ENCODE measurements at regions not wholly inside any gene's neighbourhood (a gene's known extent, or its start where the extent isn't known, plus 50 kb on each side); places are given as distances from the start of the nearest gene placed in this dataset.

DNA sequence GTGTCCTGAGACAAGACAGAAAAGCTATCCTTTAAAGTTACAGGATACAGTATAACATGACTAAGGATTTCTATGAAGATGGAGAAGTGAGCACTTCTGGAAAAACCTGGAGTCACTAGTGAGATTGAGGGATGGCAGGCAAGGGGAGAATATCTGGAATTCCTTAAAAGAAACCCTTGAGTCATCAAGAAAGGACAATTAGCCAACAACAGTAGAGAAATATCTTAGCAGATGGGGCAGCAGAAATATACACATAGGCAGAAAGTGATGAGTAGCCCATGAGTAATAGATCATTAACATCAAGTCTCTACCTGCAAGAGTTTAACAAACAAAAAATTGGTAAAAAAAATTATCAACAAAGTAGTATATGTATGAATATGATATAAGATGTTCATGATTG lies 858.8 kb upstream of the FRG1 start:
- TF ChIP-seq, protein P1, sequence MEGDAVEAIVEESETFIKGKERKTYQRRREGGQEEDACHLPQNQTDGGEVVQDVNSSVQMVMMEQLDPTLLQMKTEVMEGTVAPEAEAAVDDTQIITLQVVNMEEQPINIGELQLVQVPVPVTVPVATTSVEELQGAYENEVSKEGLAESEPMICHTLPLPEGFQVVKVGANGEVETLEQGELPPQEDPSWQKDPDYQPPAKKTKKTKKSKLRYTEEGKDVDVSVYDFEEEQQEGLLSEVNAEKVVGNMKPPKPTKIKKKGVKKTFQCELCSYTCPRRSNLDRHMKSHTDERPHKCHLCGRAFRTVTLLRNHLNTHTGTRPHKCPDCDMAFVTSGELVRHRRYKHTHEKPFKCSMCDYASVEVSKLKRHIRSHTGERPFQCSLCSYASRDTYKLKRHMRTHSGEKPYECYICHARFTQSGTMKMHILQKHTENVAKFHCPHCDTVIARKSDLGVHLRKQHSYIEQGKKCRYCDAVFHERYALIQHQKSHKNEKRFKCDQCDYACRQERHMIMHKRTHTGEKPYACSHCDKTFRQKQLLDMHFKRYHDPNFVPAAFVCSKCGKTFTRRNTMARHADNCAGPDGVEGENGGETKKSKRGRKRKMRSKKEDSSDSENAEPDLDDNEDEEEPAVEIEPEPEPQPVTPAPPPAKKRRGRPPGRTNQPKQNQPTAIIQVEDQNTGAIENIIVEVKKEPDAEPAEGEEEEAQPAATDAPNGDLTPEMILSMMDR (IDR thresholded peaks at IDR 0.05) = no peak
- Histone ChIP-seq H3K4me3 (no peak overlapping the region), H3K4me1 (ENCODE audit: control insufficient read depth in 1 of 2, low read depth in 2 of 2) (no peaks in the 10 kb centered on the region), H3K9me3 (no peaks in the 10 kb centered on the region), H3K27ac (no peak overlapping the region), H3K36me3 (no peaks in the 10 kb centered on the region), H3K27me3 (replicated peaks; ENCODE audit: insufficient read depth) (no peaks in the 10 kb centered on the region)
- ATAC-seq (ENCODE audit: insufficient number of reproducible peaks, low FRiP score, low read depth) = no peak
- no peak for DNase-seq (ENCODE audit: low spot score)

GRCh38 chr4:189083769-189084168 lies 856.9 kb upstream of the FRG1 start:
- Histone ChIP-seq H3K9me3 (no peaks in the 10 kb centered on the region), H3K4me1 (ENCODE audit: control insufficient read depth in 1 of 2, low read depth in 2 of 2) (no peaks in the 10 kb centered on the region), H3K36me3 (no peaks in the 10 kb centered on the region), H3K4me3 (no peak overlapping the region), H3K27ac (no peak overlapping the region), H3K27me3 (replicated peaks; ENCODE audit: insufficient read depth) (no peaks in the 10 kb centered on the region)
- ATAC-seq (ENCODE audit: insufficient number of reproducible peaks, low FRiP score, low read depth) = no peak
- TF ChIP-seq, protein P1 (IDR thresholded peaks at IDR 0.05) = no peak
- DNase-seq (ENCODE audit: low spot score) = no peak

DNA sequence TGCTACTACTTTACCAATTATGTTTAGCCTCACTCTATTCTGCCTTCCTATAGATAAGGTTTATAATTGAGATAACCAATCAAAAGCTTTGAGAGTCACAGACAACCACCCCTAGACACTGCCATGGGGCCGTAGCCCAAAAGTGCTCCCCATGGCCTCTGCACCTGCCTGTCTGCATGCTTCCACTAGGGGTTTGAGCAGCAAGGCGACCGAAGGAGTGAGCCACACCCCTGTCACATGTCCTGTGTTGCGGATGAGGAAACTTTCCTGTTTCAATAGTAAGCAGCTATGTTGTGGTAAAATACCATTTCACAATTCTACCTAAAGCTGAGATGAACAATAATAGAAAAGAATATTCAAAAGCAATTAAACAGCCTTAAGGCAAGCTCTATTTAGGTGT lies 856.0 kb upstream of the FRG1 start:
- no peaks in the 10 kb centered on the region for H3K27me3 ChIP-seq (replicated peaks; ENCODE audit: insufficient read depth)
- DNase-seq (ENCODE audit: low spot score) (no peak), ATAC-seq (ENCODE audit: insufficient number of reproducible peaks, low FRiP score, low read depth) (no peak)
- TF ChIP-seq, protein P1 (IDR thresholded peaks at IDR 0.05) = no peak
- H3K4me1 ChIP-seq (ENCODE audit: control insufficient read depth in 1 of 2, low read depth in 2 of 2) = no peaks in the 10 kb centered on the region
- H3K9me3 ChIP-seq = no peaks in the 10 kb centered on the region
- H3K36me3 ChIP-seq = no peaks in the 10 kb centered on the region
- H3K27ac ChIP-seq = no peak overlapping the region
- no peak overlapping the region for H3K4me3 ChIP-seq

GRCh38 chr4:189087971-189088370 lies 852.7 kb upstream of the FRG1 start:
- Histone ChIP-seq H3K4me1 (ENCODE audit: control insufficient read depth in 1 of 2, low read depth in 2 of 2) (no peaks in the 10 kb centered on the region), H3K4me3 (no peak overlapping the region), H3K9me3 (no peaks in the 10 kb centered on the region), H3K36me3 (no peaks in the 10 kb centered on the region), H3K27me3 (replicated peaks; ENCODE audit: insufficient read depth) (no peaks in the 10 kb centered on the region), H3K27ac (no peak overlapping the region)
- TF ChIP-seq, protein P1 (IDR thresholded peaks at IDR 0.05) = no peak
- no peak for DNase-seq (ENCODE audit: low spot score)
- no peak for ATAC-seq (ENCODE audit: insufficient number of reproducible peaks, low FRiP score, low read depth)

GRCh38 chr4:189088780-189089179 lies 851.9 kb upstream of the FRG1 start:
- TF ChIP-seq, protein P1 (IDR thresholded peaks at IDR 0.05) = no peak
- H3K4me3 ChIP-seq = no peak overlapping the region
- H3K36me3 ChIP-seq = no peaks in the 10 kb centered on the region
- ATAC-seq (ENCODE audit: insufficient number of reproducible peaks, low FRiP score, low read depth) = no peak
- H3K9me3 ChIP-seq = no peaks in the 10 kb centered on the region
- H3K27ac ChIP-seq = no peak overlapping the region
- H3K27me3 ChIP-seq (replicated peaks; ENCODE audit: insufficient read depth) = no peaks in the 10 kb centered on the region
- DNase-seq (ENCODE audit: low spot score) = no peak
- H3K4me1 ChIP-seq (ENCODE audit: control insufficient read depth in 1 of 2, low read depth in 2 of 2) = no peaks in the 10 kb centered on the region
